ENCODE measurements at regions not wholly inside any gene's neighbourhood (a gene's known extent, or its start where the extent isn't known, plus 50 kb on each side); places are given as distances from the start of the nearest gene placed in this dataset.

DNA sequence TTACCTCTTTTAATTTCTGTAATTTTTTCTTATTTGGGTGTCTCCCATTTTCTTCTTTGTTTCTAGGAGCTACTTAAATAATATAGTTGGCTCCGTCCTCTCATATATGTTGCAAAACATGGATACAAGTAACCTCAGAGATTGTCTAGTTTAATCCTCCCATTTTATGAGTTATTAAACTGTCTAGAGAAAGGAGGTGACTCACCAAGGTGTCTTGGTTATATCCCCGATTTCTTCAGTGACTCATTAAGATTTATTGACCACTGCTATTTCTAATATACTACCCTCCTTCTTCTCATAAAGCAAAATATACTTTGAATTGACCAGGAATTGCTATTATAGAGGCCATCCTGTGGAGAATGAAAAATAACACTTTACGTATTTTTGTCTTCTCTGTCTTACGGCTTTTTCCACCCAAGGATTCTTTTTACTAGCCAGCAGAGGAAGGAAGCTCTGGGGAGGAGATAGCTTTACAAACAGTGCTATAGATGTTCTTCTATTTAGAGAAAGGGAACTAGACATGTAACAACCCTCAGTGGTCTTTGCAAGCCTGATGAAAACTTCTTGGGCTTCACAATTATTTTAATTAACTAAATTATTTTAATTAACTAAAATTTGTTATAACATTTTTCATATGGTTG is 300.4 kb upstream of the TNP1 start:
- no peak for DNase-seq (ENCODE audit: low spot score)

DNA sequence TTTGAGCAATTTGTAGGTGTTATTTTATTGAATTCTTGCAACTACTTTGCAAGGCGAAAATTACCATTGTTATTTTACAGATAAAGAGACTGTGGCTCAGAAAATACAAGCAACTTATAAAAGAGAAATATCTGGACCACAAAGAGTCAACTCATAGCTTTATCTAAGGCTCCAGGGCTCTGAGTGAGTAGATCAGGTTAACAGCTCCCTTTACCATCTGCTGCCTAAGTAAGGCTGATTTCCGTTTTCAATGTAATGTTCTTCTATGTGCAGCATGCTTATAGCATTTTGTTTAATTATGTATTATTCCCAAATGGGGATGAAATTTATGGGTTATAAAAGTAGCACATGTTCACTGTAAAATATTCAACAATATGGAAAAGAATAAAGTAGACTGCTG is 299.1 kb upstream of the TNP1 start:
- DNase-seq (ENCODE audit: low spot score) = no peak

GRCh38 chr2:217157581-217157980 is 297.7 kb upstream of the TNP1 start:
- DNase-seq (ENCODE audit: low spot score) = no peak

DNA sequence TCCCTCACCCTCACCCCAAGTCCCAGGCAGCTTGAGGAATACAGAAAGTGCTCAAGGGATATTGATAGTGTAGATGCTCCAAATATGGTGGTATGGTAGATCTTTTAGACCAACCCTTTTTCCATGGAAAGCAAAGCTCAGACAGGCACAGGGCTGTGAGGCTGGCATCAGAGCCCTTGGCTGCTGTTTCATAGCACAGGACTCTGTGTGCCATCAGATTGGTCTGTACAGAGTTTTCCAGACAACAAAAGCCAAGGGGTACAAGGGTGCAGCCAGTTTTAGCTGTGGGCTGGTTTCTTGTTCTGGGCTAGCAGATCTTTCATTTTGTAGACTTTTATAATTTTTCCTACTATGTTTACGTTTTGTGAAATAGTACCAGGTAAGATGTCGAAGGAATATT is 296.9 kb upstream of the TNP1 start:
- DNase-seq (ENCODE audit: low spot score) = no peak

GRCh38 chr2:217154923-217155322 is 295.1 kb upstream of the TNP1 start:
- DNase-seq (ENCODE audit: low spot score) = no peak

GRCh38 chr2:217153510-217153909 is 293.6 kb upstream of the TNP1 start:
- no peak for DNase-seq (ENCODE audit: low spot score)

- DNase-seq (ENCODE audit: low spot score) = no peak
Measured at GRCh38 chr2:217152831-217153230, 293.0 kb upstream of the TNP1 start.

- DNase-seq (ENCODE audit: low spot score) = no peak
Measured at GRCh38 chr2:217151509-217152206, 291.8 kb upstream of the TNP1 start.

DNA sequence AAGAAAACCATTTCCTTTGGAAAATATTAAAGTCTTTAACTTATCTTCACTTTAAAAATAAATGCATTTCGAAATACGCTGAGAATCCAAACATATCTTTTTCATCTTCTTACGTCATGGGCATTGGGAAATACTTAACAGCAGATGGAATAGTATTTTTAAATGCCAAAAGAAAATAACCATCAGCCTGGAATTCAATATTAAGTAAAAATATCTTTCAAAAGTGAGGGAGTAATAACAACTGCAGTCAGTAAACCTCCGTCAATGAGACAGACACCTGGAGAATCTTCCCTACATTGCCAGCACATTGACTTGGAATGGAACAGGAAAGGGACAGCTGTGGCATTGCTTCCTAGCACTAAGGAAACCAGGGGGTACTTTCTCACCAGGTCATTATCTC is 290.4 kb upstream of the TNP1 start:
- DNase-seq (ENCODE audit: low spot score) = no peak

DNA sequence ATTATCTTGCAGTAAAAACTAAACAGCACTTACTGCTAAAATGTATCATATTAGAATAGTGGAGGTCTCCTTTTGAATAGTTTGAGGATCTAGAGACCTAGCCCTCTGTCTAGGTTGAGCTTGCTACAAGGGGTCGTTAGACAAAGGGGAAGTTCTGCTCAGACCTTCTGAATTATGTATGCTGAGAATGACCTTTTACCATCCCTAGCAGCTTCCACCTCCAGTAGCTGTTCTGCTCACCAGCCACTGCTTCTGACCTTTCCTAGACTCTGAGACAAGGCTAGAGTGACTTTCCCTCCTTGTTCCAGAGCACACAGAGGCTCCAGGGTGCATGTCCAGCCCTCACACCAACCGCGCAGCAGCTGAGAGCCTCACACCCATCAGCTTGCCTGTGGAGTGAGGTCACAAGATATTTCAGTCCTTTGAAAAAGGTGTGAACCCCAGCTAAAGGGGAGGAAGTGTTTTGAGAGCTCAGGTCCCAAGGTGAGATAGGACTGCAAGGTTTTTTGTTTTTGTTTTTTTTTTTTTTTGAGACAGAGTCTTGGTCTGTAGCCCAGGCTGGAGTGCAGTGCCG is 289.3 kb upstream of the TNP1 start:
- DNase-seq (ENCODE audit: low spot score) = no peak

- DNase-seq (ENCODE audit: low spot score) = no peak
Measured at GRCh38 chr2:217147818-217148217, 288.0 kb upstream of the TNP1 start.

- no peak for DNase-seq (ENCODE audit: low spot score)
Measured at GRCh38 chr2:217146956-217147355, 287.1 kb upstream of the TNP1 start.

DNA sequence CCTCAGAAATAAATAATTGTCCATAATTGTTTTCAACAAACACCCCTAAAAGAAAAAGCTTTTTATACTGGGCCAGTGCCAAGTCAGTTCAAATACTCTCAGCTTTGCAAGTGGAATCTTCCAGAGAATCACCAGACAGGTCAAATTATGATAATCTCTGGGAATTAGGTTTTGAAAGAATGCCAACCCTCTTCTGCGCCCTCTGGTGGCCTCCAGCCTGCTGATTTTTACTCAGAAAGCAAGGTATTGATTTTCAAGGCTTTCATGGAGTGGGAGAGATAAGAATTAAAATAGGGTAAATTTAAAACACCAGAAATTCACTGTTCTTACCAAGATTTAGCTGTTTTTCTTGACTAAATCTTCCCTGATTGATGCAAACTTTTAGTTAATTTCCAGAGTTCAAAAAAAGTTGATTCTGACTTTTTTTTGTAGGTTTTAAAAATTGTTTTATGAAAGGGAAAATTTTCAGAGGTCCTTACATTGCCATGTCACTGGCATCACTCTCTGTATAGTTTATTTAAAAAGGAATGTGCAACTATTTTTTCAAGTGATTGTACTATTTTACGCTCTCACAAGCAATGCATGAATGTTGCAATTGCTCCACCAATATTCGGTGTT is 282.9 kb upstream of the TNP1 start:
- no peak for DNase-seq (ENCODE audit: low spot score)

- DNase-seq (ENCODE audit: low spot score) = no peak
Measured at GRCh38 chr2:217138284-217138683, 278.4 kb upstream of the TNP1 start.

DNA sequence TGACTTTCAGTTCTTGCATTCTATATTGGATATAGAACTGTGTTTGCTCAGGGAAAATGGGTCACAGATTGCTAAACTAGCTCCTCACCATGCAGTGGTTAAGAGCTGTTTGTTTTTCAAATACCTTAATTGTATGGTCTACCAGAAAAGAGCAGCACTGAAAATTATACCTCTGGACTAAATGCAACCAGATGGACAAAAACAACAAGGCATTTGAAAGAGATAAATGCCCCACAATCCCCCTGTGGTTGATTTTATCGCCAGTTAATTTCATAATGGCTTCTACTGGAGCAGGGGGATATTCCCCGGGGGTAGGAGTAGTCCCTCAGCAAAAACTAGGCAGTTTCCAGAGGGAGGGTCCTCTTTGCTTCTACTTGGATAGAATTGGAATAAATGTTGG is 267.9 kb upstream of the TNP1 start:
- DNase-seq (ENCODE audit: low spot score) = no peak

GRCh38 chr2:217125014-217125413 is 265.1 kb upstream of the TNP1 start:
- DNase-seq (ENCODE audit: low spot score) = no peak

- no peak for DNase-seq (ENCODE audit: low spot score)
Measured at GRCh38 chr2:217124050-217124449, 264.2 kb upstream of the TNP1 start.

DNA sequence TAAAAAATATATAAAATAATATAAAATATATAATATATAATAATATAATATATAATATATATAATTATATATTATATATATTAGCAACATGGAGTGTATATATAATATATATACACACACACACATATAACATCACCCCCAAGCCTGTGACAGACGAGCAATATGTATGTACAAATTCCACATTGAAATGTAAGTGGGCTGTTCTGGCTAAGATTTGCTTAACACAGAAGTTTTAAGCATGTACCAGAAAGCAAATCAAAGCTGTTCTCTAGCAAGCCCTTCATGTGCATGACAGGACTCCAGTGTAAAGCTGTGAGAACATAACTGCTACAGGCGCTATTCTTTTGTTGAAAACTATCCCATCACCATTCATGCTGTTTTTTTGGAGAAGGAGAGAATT is 261.7 kb upstream of the TNP1 start:
- no peak for DNase-seq (ENCODE audit: low spot score)

DNA sequence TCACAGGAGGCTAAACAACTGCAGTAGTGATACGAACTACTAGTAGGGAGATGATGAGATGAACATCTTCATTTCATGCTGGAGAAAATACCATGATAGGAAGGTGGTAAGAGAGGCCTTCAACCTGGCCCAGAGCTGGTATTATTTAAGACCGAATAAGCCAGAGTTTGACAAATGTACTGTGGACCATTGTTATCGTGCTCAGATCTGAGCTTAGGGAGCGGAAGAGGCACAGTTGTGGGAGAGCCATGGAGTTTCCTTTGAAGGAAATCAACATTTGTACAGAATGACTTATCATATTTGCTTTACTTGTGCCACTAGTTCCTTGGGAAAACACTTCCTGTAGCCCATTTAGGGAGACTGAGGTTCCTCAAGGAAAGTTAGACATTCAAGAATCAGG is 260.6 kb upstream of the TNP1 start:
- no peak for DNase-seq (ENCODE audit: low spot score)

DNA sequence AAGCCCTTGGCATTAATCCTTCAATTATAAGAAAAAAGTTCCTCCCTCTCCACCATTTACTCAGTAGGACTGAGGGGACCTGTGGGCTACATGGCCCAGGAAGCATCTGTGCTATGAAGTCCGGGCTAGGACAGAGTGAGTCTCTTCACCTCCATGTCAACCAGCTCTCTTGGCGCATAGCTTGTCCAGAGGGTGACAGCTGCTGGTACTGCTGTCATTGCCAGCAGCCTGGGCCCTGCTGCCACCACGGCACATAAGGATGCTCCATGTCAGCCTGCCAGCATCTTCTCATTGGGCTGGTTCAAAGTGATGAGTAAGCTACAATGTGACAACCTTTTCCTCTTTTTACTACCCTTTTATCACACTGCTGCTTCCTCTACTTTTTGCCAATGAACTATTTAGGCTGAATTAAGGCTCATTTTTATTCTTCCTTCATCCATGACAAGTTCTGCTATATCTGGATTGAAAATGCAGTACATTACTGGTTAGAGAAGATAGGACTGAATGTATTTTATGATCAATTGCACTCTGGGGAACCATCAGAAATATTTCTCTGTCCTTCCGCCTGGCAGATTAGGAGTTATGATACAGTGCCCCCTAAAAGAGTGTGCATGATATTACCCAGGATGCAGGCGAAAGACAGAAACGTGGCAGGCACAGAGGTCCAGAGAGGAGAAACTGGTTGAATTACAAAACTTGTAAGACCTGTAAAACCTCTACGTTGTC is 258.9 kb upstream of the TNP1 start:
- no peak for DNase-seq (ENCODE audit: low spot score)

- DNase-seq (ENCODE audit: low spot score) = no peak
Measured at GRCh38 chr2:217117523-217117922, 257.7 kb upstream of the TNP1 start.

DNA sequence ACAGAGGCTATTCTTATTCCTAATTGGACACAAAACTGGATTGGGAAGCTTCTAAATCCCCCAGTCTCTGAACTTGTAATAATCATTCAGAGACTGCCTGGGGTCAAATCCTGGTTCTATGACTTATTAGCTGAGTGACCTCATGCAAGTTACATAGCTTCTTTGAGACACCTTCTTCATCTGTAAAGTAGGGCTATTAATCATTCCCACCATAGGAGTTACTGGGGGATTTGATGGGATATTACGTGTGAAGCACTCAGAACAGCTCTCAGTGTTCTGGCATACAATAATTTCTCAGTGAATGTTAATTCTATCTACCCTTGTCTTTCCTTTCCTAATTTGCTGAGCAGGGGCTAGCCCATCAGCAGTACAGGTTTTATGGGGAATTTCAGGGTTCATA is 256.7 kb upstream of the TNP1 start:
- no peak for DNase-seq (ENCODE audit: low spot score)

- no peak for DNase-seq (ENCODE audit: low spot score)
Measured at GRCh38 chr2:217114117-217114516, 254.3 kb upstream of the TNP1 start.

Measured in putamen (tissue), 1 donor.